ENCODE measurements at regions not wholly inside any gene's neighbourhood (a gene's known extent, or its start where the extent isn't known, plus 50 kb on each side); places are given as distances from the start of the nearest gene placed in this dataset.

DNA sequence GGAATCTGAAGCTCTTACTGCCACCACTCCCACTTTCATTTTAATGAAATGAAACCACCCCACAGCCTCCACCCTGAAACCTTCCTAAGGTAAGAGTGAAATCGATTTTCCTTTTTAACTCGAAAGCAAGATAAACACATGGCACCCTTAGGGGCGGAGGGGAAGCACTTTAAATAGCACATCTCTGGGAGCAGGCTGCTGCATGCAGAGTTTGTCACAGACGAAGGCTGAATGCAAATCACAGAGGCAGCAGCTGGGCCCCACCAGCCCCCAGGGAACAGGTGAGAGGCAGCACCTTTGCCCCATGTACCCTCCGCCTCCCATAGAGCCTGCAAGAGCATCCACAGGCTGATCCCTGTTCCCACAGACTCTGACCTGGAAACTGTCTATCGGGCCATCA lies 60.0 kb upstream of the GRIK3 start:
- no peak for TF ChIP-seq EZH2 (IDR thresholded peaks at IDR 0.05; ENCODE audit: borderline replicate concordance, low read length)
- TF ChIP-seq, protein P1, sequence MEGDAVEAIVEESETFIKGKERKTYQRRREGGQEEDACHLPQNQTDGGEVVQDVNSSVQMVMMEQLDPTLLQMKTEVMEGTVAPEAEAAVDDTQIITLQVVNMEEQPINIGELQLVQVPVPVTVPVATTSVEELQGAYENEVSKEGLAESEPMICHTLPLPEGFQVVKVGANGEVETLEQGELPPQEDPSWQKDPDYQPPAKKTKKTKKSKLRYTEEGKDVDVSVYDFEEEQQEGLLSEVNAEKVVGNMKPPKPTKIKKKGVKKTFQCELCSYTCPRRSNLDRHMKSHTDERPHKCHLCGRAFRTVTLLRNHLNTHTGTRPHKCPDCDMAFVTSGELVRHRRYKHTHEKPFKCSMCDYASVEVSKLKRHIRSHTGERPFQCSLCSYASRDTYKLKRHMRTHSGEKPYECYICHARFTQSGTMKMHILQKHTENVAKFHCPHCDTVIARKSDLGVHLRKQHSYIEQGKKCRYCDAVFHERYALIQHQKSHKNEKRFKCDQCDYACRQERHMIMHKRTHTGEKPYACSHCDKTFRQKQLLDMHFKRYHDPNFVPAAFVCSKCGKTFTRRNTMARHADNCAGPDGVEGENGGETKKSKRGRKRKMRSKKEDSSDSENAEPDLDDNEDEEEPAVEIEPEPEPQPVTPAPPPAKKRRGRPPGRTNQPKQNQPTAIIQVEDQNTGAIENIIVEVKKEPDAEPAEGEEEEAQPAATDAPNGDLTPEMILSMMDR (conservative IDR thresholded peaks at IDR 0.05 in 1 of 2, IDR thresholded peaks at IDR 0.05 in 1 of 2; ENCODE audit: extremely low read depth in 1 of 2, insufficient read depth in 1 of 2, low read depth in 1 of 2, low read length in 2 of 2) = no peak
